NOMO-1 treated with DMSO at 0.1 percent for 48 hours (cell line): ENCODE measurements at regions not wholly inside any gene's neighbourhood (a gene's known extent, or its start where the extent isn't known, plus 50 kb on each side); places are given as distances from the start of the nearest gene placed in this dataset.
"Not testable (repeated sequence)": the region's sequence is repeated elsewhere in the genome, so short reads cannot be mapped to it uniquely, and the experiment has no call there.

Source experiments
- DNase-seq: peaks from one replicate; lab custom pipeline; 2025; ENCODE audit not compliant: unreplicated experiment; lab: John Stamatoyannopoulos, UW

DNA sequence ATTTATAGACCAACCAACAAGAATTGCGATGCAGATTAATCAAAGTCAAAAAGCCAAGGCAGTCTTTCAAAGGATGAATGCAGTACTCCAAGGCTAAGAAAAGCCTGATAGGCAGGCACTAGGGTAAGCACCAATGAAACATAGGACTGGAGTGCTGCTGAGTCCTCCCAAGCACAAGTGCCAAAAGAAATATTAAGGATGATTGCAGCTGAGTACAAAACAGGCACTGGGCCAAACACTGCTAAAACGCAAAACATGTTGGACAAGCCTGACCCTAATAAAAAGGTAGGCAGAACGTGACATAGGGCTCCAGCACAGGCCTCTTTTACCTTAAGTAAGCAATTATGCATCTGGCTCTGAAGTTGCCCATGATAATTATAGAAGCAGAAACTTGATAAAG lies 160.1 kb upstream of the LRP1B start:
- no peak for DNase-seq

DNA sequence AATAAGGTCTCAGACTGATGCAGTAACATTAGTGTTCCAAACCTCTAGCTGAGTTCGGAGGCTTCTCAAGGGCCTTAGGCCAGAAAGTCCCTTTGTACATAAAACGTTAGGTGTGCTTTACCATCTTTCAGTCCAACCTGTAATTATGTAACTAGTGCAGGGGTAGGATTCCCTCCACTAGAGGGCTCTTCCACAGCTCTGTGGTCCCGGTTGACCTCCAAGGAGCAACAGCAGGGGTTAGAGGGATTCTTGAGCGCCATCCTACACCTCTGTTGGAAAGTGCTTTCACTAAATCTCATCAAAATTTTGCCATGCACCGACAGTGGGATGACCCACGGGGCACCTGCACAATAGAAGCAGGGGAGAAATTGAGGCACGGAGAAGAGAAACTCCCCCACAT lies 155.8 kb upstream of the LRP1B start:
- no peak for DNase-seq

DNA sequence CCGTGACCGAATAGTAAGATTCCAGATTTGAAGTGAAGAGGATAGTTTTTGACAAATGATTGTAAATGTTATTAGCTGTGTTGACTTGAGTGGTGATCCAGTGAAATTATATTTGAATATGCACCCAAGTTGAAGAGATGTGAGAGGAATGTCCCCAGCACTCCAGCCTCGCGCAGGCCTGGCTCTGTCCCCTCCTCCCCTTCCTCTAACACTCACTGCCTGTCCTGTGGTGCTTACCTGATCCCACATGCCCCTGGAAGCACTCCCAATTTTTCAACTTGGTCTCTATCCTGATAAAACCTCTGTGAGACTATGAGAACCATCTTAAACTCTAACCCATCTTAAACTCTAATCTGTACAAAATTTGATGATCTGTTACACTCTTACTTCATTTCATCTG lies 154.7 kb upstream of the LRP1B start:
- no peak for DNase-seq

DNA sequence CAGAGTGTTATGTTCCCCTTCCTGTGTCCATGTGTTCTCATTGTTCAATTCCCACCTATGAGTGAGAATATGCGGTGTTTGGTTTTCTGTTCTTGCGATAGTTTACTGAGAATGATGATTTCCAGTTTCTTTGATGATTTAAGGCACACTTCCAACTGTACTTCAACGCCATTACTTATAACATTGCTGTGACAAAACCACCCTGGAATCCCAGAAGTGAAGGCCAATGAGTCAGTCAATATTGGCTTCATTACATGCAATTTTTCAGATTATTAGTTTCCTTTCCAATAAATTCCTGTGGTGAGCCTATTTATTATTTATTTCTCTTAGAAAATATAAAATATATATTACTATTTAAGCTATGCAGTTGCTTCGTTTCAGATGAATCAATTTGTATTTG lies 153.5 kb upstream of the LRP1B start:
- not testable (repeated sequence) for DNase-seq

DNA sequence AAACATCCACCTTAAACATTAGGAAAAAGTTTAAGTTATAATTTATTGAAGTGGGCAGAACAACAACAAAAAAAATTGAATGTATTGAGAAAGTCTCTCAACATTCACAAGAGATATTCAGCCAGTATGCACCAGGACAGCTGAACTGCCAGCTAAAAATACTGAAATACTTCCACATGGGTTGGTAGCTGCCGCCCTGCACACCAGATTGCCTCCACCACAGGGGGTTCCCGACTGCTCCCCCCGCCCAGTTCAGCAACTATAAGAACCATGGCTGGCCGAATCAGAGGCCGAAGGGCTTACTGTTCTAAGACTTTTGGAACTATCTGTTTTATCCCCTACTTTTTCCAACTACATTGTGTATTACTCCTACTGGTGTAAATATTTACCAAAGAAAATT lies 150.0 kb upstream of the LRP1B start:
- DNase-seq, result no peak

DNA sequence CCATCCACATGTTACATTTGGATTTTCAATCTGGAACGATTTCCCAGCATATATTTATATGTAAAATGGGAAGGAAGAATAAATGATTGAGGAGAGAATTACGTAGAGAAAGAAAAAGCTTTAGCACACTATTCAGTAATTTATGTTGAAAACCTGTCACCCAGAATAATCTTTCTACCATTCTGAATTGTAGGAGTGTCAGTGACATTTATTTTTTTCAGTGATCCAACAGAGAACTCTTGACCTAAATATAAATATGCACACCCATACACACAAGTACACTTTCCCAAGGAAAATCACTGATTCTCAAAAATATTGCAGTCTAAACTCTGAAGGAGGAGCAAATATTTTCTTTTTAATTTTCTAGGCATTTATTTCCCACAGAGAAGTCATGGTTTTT lies 140.2 kb upstream of the LRP1B start:
- no peak for DNase-seq

DNA sequence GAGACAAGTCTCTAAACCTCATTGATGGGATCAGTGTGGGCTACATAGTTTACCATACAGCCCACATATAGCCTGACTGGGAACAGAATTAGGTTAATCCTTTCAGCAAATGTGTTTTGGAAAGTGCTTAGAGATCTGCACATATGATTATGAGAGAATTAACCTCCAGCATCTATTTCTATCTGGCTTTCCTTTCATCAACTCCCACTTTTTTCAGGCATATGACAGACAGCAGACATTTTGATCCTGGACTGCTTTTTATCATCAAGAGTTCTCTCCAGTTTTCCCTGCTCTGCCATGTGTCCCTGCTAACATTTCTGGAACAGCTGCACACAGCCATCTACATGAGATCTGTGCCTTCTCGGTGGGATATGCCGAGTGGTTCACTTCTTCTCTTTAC lies 139.5 kb upstream of the LRP1B start:
- DNase-seq, result no peak

DNA sequence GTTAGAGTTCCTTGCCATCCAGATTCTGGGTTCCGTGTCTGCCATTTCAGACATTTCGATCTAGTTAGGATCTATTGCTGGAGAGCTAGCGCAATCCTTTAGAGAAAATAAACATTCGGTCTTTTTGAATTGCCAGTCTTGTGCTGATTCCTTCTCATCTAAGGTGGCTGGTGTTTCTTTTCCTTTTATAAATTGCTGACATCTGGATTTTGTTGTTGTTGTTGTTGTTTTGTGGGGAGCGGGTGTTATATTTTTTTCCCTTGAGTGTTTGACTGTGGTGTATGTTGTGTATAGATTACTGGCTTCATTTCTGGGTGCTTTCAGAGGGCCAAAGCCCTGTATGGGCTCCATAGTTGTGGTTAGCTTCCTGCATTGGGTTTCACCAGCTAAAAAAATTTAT lies 128.5 kb upstream of the LRP1B start:
- no peak for DNase-seq

DNA sequence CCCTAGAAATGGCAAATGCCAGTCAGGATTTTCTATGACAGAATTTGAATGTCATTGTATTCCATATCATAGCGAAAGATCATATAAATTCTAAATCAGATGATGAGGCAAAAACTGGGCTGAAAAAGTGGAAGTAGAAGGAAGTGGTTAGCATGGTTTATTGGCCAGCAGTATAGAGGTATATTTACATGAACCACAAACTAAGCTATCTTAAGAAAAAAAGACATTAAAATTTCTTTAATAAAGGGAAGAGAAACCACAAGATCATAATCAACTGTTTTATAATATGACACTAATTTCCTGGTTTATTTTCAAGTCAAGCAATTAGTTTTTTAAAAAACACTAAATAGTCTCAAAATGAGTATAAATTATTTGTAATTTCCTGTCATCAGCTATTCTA lies 123.2 kb upstream of the LRP1B start:
- DNase-seq, result peak; percentile 27

DNA sequence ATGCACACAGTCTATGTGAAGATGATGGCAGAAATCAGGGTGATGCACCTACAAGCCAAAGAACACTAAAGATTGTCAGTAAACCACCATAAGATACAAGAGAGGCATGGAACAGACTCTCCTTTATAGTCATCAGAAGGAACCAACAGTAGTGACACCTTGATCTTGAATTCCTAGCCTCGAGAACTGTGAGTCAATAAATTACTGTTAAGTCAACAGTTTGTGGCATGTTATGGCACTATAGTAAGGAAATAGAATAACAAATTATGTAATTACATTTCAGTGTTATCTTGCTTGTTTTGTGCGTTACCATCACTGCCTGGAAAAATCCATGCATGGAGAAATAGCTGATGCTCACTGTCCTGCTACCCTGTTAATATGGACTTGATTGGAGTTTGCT lies 110.2 kb upstream of the LRP1B start:
- no peak for DNase-seq

DNA sequence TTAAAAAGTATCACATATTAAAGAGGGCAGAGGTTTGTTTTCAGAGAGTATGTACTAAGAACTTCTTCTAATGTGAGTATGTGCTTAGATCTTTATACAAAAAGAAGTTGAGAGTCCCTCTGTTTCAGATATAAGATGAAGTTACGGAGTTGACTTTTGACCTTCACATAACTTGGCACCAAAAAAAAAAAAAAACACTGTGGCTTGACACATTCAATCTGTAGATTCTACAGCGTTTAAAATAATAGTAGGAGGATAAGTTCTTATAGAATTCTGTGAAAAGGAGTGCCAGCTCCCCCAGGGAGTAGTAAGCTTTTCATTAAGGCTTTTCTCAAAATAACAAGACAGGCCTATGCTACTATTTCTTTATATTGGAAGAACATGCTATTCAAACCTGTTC lies 105.4 kb upstream of the LRP1B start:
- no peak for DNase-seq

DNA sequence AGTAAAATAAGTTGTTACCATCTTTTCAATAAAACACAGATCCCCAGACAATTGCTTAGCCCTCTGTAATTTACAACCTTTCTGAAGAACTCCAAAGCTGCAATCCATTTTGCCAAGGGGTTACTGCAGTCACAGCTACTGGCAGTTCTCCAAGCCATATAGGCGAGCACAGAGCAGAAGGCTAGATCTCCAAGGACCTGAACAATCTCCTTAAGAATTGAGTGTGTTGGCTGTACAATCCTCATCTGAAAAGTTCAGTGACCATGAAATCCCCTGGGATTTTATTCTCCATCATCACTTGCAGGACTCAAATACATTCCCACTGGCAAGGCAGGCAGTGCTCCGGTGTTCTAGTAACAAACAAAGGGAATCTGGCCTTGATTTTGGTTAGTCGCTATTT lies 103.9 kb upstream of the LRP1B start:
- no peak for DNase-seq

DNA sequence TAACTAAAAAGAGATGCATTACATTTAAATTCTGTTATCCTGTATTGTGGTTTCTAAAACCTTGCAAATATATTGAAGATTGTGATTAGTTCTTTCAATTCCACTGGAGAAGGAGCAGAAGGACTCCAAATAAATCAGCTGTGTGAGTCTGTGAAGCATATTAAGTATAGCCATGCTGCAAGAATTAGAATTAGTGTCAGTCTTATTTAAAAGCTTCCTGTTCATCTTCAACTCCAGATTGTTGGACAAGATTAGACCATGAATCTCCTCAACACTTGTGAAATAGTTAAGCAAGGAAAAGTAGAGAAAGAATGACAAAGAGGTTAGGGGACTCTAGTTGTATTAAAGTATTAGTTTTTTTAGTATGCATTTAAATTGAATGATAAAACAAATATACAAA lies 92.5 kb upstream of the LRP1B start:
- no peak for DNase-seq

DNA sequence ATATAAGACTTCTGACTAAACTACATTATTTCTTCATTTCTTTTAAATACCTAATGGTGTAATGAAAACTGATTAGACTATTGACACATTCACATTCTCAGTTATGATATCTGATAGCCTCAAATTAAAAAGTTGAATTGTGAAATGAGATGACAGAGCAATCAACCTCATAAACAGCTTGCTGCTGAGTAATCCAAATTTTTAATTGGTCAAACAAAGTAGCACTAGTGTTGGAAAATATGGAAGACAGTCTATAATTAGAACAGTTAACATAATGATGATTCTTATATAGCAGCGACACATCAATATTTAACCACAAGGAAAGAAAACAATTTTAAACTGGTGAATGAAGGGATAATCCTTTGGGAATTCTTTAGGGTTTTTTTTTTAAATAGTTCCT lies 91.9 kb upstream of the LRP1B start:
- DNase-seq, result no peak

DNA sequence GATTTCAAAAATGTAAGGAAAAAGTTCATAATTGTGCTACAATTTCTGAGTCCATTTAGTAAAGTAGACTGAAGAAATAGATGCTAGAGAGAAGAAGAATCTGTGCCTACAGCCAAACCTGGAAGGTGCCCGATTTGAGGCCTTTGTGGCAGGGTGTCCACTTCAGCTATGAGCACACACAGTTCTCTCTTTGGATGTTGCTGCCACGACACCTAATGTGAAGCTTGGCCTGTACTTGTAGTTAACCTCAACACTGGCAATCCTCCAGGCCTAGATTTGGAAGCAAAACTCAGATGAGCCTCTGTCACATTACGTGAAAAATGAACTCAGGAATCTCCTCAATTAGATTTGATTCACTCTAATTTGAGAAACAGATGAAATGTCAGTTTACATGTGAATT lies 90.1 kb upstream of the LRP1B start:
- DNase-seq, result no peak

DNA sequence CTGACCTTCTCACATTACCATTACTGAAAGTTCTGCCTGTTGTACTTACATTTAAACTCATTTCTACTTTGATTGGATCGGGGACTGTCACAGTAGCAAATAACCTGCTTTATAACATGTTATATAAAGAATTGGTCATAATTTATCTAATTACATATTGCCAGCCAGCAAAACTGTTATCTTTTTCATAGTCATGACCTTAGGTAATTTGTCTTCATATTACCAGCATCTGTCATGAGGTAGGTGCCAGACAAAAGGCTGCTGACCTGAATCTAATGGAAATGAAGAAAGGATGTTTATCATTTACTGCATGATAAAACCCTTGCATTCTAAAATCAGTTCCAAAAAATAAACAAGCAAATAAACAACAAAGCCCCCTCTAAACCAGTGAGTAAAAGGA lies 89.4 kb upstream of the LRP1B start:
- DNase-seq, result no peak

DNA sequence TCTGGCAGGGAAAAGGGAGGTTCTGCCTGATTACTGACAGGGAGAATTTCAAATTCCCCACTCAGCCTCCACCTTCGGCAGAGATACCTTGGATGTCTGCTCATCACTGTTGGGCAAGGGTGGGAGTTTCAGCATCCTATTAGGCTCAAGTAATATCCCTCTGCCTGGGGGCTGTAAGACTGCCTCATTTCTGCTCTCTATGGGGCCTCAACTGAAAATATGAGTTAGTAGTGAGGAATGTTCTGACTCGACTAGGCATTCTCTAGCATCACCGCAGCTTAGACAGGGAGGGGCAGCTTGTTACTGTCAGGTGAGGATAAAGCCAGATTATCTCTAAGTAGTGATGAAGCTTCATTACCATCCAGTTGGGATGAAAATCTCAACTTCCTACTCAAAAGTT lies 87.7 kb upstream of the LRP1B start:
- no peak for DNase-seq

DNA sequence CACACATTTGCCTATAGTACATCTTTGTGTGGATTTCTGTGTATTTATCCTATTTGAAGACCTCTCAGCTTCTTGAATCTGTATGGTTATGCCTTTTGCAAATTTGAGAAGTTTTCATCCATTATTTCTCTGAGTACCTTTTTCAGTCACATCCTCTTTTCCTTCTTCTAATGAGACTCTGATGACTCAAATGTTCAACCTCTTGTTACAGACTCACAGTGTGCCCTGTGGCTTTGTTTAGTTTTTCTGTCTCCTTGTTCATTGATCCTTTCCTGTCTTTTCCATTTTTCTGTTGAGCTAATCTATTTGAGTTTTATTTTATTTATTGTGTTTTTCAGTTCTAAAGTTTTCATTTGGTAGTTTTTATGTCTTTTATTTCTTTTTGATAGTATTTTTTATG lies 87.0 kb upstream of the LRP1B start:
- no peak for DNase-seq

DNA sequence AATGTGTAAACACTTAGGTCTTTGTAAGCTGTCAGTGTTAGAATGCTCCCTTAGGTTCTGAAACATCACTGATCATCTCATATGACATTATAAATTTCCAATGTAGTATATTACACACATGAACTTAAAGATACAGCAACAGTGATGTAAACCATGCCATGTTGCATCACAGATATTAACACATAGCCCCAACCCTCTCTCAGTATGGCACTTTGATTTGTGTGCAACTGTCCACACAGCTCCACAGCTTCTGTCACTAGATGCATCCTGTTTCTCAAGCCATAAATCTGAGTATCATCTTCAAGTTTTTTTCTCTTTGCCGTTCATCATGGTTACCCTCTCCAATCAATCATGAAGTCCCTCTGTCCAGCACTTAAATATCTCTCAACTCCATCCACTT lies 69.2 kb upstream of the LRP1B start:
- no peak for DNase-seq

DNA sequence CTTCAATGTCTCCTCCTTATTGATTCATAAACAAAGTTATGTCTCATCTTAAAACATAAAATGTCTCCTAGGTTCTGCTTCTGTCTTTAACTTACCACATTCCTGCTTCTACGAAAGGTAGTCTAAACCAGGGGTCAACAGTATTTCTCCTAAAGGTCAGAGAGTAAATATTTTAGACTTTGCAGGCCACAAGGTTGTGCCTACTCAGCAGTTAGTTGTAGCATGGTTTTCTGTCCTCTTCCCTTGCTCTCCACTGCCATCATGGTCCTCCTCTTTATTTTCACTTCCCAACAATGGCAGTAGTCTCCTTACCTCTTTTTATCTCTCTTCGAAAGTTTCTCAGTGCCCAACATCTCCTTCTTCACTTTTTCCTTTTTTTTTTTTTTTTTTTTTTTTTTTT lies 68.3 kb upstream of the LRP1B start:
- no peak for DNase-seq

DNA sequence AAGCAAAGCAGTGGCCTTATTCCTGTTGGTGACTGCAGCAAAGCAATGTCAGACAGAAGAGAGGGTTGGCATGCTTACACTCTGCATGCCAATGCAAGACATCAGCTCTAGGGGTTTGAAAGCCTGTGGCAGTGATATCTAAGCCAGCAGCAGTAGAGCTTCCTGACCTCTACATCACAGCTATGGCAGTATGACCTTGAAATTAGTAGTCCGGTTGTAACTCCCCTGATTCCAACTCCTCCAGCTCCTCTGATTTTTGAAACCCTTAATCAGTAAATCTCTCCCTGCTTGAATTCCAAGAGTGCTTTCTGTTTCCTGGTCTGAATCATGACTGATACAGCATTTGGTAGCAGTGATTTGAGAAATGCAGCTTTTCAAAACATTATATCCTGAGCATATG lies 60.0 kb upstream of the LRP1B start:
- no peak for DNase-seq

DNA sequence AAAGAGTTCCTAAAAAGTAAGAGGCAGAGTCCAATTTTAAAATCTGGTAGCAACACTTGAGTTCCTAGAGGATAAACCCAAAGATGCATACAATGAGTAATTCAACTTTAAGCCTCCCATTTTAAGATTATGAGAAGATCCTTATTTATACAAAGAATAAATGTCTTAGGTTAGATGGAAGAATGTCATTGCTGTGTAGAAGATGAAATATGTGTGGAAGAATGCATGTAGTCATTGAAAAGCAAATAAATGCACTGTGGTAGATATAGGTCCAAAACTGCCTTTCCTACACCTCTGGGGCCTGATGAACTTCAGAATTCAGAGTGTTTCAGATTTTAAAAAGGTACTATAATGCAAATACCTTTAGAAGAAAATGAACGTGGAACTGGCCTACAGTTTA lies 58.7 kb upstream of the LRP1B start:
- no peak for DNase-seq

DNA sequence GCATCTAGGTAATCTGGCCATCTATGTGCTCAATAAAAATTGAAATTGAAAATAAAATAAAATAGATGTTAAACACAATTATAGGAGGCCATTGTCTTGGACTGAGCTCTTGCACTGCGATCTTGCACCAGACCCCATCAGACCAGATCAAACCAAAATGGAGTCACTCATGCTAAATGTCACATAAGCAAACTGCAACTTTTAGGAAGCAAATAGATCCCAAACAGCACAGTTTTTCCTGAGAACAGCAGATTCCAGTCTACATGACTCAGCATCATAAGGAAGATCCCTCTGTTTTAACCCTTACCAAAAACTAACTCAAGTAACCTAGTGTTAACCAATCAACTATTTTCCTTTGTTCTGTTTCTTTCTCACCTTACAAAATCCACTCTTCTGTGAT lies 57.7 kb upstream of the LRP1B start:
- no peak for DNase-seq

DNA sequence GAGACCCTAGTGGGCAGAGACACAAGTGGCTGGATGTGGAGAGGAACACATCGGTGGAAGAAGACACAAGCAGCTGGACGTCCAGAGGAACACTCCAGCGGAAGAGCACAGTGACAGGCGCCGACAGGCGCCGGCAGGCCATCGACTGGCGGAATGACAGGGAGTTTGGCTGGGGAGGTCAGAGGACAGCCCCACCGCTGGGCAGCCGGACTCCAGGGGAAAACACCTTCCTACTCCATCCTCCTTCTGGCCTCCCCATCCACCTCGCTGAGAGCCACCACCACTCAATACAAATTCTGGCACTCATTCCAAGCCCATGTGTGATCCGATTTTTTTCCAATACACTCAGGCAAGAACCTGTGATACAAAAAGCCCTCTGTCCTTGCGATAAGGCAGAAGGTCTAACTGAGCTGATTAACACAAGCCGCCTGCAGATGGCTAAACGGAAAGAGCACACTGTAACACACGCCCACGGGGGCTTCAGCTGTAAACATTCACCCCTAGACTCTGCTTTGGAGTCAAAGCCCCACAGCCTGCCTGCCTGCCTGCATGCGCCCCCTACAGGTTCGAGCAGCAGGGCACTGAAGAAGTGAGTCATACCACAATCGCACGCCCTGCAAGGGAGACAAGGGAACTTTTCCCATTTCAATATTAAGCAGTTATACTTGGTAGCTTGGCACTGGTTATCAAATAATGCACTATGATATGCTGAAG lies 50.2 kb upstream of the LRP1B start:
- DNase-seq, result no peak
